Panc1 (cell line): ENCODE measurements at regions not wholly inside any gene's neighbourhood (a gene's known extent, or its start where the extent isn't known, plus 50 kb on each side); places are given as distances from the start of the nearest gene placed in this dataset.
"Not testable (repeated sequence)": the region's sequence is repeated elsewhere in the genome, so short reads cannot be mapped to it uniquely, and the experiment has no call there.

Experiments
- ATAC-seq: fragments of 200-7000 bp; cut with Tn5 transposase; 2 replicates; pipeline ENCODE4 v1.9.1; 2020; ENCODE audit warnings: mild to moderate bottlenecking, moderate library complexity
- BruUV-seq: library from RNA; stranded (reverse); fragments of 400-500 nt; replicated peaks from 2 replicates; lab custom pipeline; 2021; lab: Mats Ljungman, UMichigan
- CTCF ChIA-PET: fragments of 300-600 bp; sonication (Branson Sonifier 250); formaldehyde crosslinking; loops from one replicate; lab custom pipeline; 2022; ENCODE audit warnings: antibody characterized with exemption; lab: Charles Lee
- POLR2A ChIA-PET: fragments of 300-600 bp; sonication (Branson Sonifier 250); formaldehyde crosslinking; loops from one replicate; lab custom pipeline; 2022; ENCODE audit warnings: antibody characterized with exemption; lab: Charles Lee
- DNase-seq: peaks from one replicate; pipeline ENCODE4 v3.0.0-alpha.2; 2010; ENCODE audit warnings: low read depth, low spot score
- H3K27ac ChIP-seq: 2 replicates; pipeline ENCODE4 v1.5.1; 2011; ENCODE audit warnings: mild to moderate bottlenecking, low read length, inconsistent platforms
- H3K27me3 ChIP-seq: fragments of 200-500 bp; sonication (Bioruptor generic); 2 replicates; pipeline ENCODE4 v1.6.0; 2014; ENCODE audit warnings: low read length, inconsistent platforms; ENCODE audit not compliant: control insufficient read depth, insufficient read depth
- H3K36me3 ChIP-seq: fragments of 200-500 bp; sonication (Bioruptor generic); 2 replicates; pipeline ENCODE4 v1.5.1; 2014; ENCODE audit warnings: inconsistent platforms, mild to moderate bottlenecking, low read length, moderate library complexity; ENCODE audit not compliant: control insufficient read depth, insufficient read depth
- H3K4me1 ChIP-seq: 2 replicates; pipeline ENCODE4 v1.5.1; 2011; ENCODE audit warnings: inconsistent platforms, mild to moderate bottlenecking, low read length, moderate library complexity; ENCODE audit not compliant: control insufficient read depth, insufficient read depth
- H3K4me3 ChIP-seq, 2 experiments: 2 replicates each; pipeline ENCODE4 v1.5.1; 2011 to 2012; ENCODE audit warnings: low read depth in 2 of 2, low read length in 2 of 2, mild to moderate bottlenecking in 2 of 2, inconsistent platforms in 1 of 2, moderate library complexity in 1 of 2
- H3K9me3 ChIP-seq: fragments of 200-500 bp; sonication (Bioruptor generic); 2 replicates; pipeline ENCODE4 v1.5.1; 2014; ENCODE audit warnings: low read depth, mild to moderate bottlenecking, inconsistent platforms, low read length, moderate library complexity; ENCODE audit not compliant: control insufficient read depth, insufficient read depth
- POLR2AphosphoS5 ChIP-seq: IDR thresholded peaks from 2 replicates; pipeline ENCODE4 v1.6.1; 2012; ENCODE audit warnings: mild to moderate bottlenecking, low read depth, low read length, moderate library complexity
- SIN3A ChIP-seq: IDR thresholded peaks from 2 replicates; pipeline ENCODE4 v1.6.1; 2012; ENCODE audit warnings: low read depth, mild to moderate bottlenecking, low read length, moderate library complexity, borderline replicate concordance; ENCODE audit not compliant: insufficient read depth
- TCF7L2 ChIP-seq: IDR thresholded peaks from 2 replicates; pipeline ENCODE4 v1.6.1; 2011; ENCODE audit warnings: mild to moderate bottlenecking, low read depth, low read length, inconsistent platforms
- in situ Hi-C: cut with HindIII; loops from 2 replicates; pipeline ENCODE4 v1.10.0; 2016; ENCODE audit warnings: low sequenced_read_pairs, low pct_unique_long_range_greater_than_20kb
- intact Hi-C: fragments of 100-400 bp; cut with micrococcal nuclease; formaldehyde crosslinking; loops from one replicate; pipeline ENCODE4 v1.10.0; 2022; ENCODE audit not compliant: unreplicated experiment
- TF ChIP-seq, protein P1 (sequence below): fragments of 450-650 bp; IDR thresholded peaks from 2 replicates; pipeline ENCODE4 v1.5.1; 2017; ENCODE audit warnings: mild to moderate bottlenecking
- TF ChIP-seq, protein P2 (sequence below), 2 experiments: IDR thresholded peaks; 2 replicates each; pipeline ENCODE4 v1.6.1; 2011 to 2012; ENCODE audit warnings: low read depth in 2 of 2, control low read depth in 1 of 2, low read length in 1 of 2, mild to moderate bottlenecking in 1 of 2, moderate library complexity in 1 of 2; ENCODE audit not compliant: insufficient read depth in 1 of 2

DNA sequence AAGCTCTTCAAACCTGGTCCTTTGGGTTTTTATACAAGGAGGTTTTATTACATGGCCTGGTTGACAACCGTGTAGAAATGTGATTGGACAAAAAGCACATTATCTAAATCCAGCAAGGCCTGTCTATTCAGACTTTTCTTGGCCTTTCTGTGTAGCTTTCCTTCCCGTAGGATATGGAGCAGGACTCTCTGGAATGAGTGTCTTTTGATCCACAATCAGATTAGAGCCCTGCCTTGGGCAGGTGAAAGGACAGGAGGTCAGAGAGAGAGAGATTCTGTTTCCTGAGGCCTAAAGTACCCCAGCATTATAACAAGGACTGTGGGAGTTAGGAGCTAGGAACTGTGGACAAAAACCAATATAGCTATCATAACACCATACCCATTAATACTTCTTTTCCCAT, 375.5 kb upstream of the RGS6 start:
- Histone ChIP-seq H3K27me3 (no peaks in the 10 kb centered on the region), H3K27ac (no peak overlapping the region), H3K4me1 (no peaks in the 10 kb centered on the region), H3K9me3 (no peaks in the 10 kb centered on the region), H3K4me3 (no peak overlapping the region), H3K36me3 (no peaks in the 10 kb centered on the region)
- no TSS peak for BruUV-seq
- DNase-seq = no peak
- POLR2A ChIA-PET = no interaction called here
- intact Hi-C loops = no loop called here
- no peak for TF ChIP-seq TCF7L2
- TF ChIP-seq SIN3A = no peak
- TF ChIP-seq, protein P1, sequence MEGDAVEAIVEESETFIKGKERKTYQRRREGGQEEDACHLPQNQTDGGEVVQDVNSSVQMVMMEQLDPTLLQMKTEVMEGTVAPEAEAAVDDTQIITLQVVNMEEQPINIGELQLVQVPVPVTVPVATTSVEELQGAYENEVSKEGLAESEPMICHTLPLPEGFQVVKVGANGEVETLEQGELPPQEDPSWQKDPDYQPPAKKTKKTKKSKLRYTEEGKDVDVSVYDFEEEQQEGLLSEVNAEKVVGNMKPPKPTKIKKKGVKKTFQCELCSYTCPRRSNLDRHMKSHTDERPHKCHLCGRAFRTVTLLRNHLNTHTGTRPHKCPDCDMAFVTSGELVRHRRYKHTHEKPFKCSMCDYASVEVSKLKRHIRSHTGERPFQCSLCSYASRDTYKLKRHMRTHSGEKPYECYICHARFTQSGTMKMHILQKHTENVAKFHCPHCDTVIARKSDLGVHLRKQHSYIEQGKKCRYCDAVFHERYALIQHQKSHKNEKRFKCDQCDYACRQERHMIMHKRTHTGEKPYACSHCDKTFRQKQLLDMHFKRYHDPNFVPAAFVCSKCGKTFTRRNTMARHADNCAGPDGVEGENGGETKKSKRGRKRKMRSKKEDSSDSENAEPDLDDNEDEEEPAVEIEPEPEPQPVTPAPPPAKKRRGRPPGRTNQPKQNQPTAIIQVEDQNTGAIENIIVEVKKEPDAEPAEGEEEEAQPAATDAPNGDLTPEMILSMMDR = no peak
- TF ChIP-seq, protein P2, sequence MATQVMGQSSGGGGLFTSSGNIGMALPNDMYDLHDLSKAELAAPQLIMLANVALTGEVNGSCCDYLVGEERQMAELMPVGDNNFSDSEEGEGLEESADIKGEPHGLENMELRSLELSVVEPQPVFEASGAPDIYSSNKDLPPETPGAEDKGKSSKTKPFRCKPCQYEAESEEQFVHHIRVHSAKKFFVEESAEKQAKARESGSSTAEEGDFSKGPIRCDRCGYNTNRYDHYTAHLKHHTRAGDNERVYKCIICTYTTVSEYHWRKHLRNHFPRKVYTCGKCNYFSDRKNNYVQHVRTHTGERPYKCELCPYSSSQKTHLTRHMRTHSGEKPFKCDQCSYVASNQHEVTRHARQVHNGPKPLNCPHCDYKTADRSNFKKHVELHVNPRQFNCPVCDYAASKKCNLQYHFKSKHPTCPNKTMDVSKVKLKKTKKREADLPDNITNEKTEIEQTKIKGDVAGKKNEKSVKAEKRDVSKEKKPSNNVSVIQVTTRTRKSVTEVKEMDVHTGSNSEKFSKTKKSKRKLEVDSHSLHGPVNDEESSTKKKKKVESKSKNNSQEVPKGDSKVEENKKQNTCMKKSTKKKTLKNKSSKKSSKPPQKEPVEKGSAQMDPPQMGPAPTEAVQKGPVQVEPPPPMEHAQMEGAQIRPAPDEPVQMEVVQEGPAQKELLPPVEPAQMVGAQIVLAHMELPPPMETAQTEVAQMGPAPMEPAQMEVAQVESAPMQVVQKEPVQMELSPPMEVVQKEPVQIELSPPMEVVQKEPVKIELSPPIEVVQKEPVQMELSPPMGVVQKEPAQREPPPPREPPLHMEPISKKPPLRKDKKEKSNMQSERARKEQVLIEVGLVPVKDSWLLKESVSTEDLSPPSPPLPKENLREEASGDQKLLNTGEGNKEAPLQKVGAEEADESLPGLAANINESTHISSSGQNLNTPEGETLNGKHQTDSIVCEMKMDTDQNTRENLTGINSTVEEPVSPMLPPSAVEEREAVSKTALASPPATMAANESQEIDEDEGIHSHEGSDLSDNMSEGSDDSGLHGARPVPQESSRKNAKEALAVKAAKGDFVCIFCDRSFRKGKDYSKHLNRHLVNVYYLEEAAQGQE (IDR thresholded peaks at IDR 0.05; ENCODE audit: insufficient read depth in 1 of 2, low read depth in 2 of 2, low read length in 1 of 2) = no peak
- TF ChIP-seq POLR2AphosphoS5 = no peak
- CTCF ChIA-PET = no interaction called here
- ATAC-seq = no peak
- in situ Hi-C loops = no loop called here

DNA sequence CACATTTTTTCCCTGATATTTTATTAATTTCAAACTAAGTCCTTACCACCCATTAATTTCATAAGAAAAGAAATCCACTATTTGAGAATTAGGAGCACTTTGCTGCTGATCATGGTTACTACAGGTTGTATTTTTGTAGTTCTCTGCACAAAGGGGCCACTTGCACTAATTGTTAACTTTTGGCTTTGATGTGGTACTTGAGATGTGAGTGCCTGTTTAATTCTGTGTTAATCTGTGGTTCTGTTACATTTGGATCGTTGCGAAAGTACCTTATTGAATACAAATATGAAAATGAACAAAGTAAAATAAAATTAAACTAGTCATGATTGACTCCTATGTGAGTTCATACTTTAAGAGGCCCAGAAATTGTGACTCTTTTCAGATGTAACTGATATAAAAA, 374.9 kb upstream of the RGS6 start:
- intact Hi-C loops = no loop called here
- no peaks in the 10 kb centered on the region for H3K36me3 ChIP-seq
- no TSS peak for BruUV-seq
- no peaks in the 10 kb centered on the region for H3K27me3 ChIP-seq
- H3K9me3 ChIP-seq = no peaks in the 10 kb centered on the region
- no peaks in the 10 kb centered on the region for H3K4me1 ChIP-seq
- TF ChIP-seq, protein P2 (IDR thresholded peaks at IDR 0.05; ENCODE audit: insufficient read depth in 1 of 2, low read depth in 2 of 2, low read length in 1 of 2) = no peak
- TF ChIP-seq TCF7L2 = no peak
- TF ChIP-seq SIN3A = no peak
- POLR2A ChIA-PET = no interaction called here
- CTCF ChIA-PET = no interaction called here
- DNase-seq (no peak), ATAC-seq (no peak)
- in situ Hi-C loops = no loop called here
- H3K27ac ChIP-seq = no peak overlapping the region
- no peak overlapping the region for H3K4me3 ChIP-seq

DNA sequence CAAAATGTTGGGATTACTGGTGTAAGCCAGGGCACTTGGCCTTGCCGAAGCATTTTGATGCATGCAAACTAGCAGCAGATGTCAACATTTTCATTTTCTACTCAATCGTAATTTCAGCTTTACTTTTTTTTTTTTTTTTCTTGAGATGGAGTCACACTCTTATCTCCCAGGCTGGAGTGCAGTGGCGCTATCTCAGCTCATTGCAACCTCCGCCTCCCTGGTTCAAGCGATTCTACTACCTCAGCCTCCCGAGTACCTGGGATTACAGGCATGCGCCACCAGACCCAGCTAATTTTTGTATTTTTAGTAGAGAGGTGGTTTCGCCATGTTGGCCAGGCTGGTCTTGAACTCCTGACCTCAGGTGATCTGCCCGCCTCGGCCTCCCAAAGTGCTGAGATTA, 373.3 kb upstream of the RGS6 start:
- POLR2A ChIA-PET, DNase-seq, H3K27me3 ChIP-seq, H3K36me3 ChIP-seq, H3K4me1 ChIP-seq, ATAC-seq, in situ Hi-C loops, BruUV-seq, H3K4me3 ChIP-seq, CTCF ChIA-PET, H3K27ac ChIP-seq, intact Hi-C loops, H3K9me3 ChIP-seq: not testable (repeated sequence)
